Tibial nerve (tissue), 4 donors: ENCODE measurements at regions not wholly inside any gene's neighbourhood (a gene's known extent, or its start where the extent isn't known, plus 50 kb on each side); places are given as distances from the start of the nearest gene placed in this dataset.

Experiments
- DNase-seq, 2 donors: peaks; one replicate each; pipeline ENCODE4 v3.0.0-alpha.2; 2019; ENCODE audit warnings: low spot score in 2 of 2
- H3K27ac ChIP-seq, 4 donors: fragments of 200-600 bp; sonication (generic) in 3 of 4; one replicate each; pipeline ENCODE4 v1.5.1; 2017 to 2019; ENCODE audit warnings: mild to moderate bottlenecking in 1 of 4
- H3K27me3 ChIP-seq, 2 donors: fragments of 200-600 bp; sonication (generic) in 1 of 2; one replicate each; pipeline versions ENCODE4 v1.5.1 to v1.6.0; 2017 to 2019
- H3K36me3 ChIP-seq, 3 donors: fragments of 200-600 bp; sonication (generic); one replicate each; pipeline ENCODE4 v1.5.1; 2018 to 2019
- H3K4me1 ChIP-seq, 4 donors: fragments of 200-600 bp; sonication (generic) in 3 of 4; one replicate each; pipeline ENCODE4 v1.5.1; 2017 to 2019
- H3K4me3 ChIP-seq, 4 donors: fragments of 200-600 bp; sonication (generic) in 3 of 4; one replicate each; pipeline ENCODE4 v1.5.1; 2017 to 2019; ENCODE audit warnings: mild to moderate bottlenecking in 1 of 4, moderate library complexity in 1 of 4
- H3K9me3 ChIP-seq, 4 donors: fragments of 200-600 bp; sonication (generic) in 3 of 4; one replicate each; pipeline ENCODE4 v1.5.1; 2017 to 2019
- EP300 ChIP-seq, 2 donors: sonication (generic); formaldehyde crosslinking; IDR thresholded peaks; one replicate each; pipeline ENCODE4 v1.6.1; 2017; ENCODE audit warnings: antibody characterized with exemption in 2 of 2, mild to moderate bottlenecking in 1 of 2
- POLR2A ChIP-seq, 2 donors: fragments of 450-650 bp; IDR thresholded peaks; one replicate each; pipeline ENCODE4 v1.6.1; 2017; ENCODE audit warnings: antibody characterized with exemption in 2 of 2, mild to moderate bottlenecking in 2 of 2, moderate library complexity in 2 of 2
- WGBS, 2 donors: methylation state at CpG; one replicate each; pipeline ENCODE4 v1.1.5; 2018; 5-methylcytosine and 5-hydroxymethylcytosine counted together
- TF ChIP-seq, protein P1 (sequence below), 5 experiments: fragments of 200-600 bp in 3 of 5; fragments of 450-650 bp in 2 of 5; sonication (generic) in 3 of 5; IDR thresholded peaks; one replicate each; pipeline ENCODE4 v1.5.1; 2016 to 2019; ENCODE audit warnings: antibody characterized with exemption in 5 of 5, mild to moderate bottlenecking in 3 of 5, moderate library complexity in 2 of 5

DNA sequence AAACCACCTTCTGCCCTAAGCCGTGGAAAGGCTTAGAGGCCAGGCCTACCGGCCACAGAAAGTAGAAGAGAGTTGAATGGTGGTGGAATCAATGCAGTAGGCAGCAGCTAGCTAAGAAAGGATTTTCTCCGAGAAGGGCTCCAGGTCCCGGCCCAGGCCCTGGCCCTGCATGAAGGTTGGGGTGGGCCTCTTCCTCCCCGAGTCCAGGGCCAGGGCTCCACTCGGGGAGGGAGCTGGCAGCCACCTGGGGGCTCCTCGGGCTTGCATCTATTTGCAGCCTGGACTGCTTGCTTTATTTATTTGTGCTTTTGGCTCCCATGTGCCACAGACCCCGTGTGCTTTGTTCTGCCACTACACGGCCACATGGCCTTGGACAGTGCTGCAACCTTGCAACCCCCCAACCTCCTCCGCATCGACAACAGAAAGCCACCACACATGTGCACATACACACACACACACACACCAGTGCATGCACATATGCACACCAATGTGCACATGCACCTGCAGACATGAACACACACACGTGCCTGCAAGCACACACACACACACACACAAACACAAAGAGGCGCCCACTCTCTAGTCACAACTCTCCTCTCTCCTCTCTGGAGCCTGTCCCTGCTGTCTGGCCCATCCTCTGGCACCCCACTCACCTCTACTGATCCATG is 96.4 kb upstream of the TNRC6C start:
- 86 to 87% methylated on average over 13 of the region's 13 CpGs for WGBS, 2 donors
- no peak overlapping the region for H3K4me3 ChIP-seq
- TF ChIP-seq POLR2A (IDR thresholded peaks at IDR 0.05) = no peak
- no peak for TF ChIP-seq EP300 (IDR thresholded peaks at IDR 0.05)
- TF ChIP-seq, protein P1, sequence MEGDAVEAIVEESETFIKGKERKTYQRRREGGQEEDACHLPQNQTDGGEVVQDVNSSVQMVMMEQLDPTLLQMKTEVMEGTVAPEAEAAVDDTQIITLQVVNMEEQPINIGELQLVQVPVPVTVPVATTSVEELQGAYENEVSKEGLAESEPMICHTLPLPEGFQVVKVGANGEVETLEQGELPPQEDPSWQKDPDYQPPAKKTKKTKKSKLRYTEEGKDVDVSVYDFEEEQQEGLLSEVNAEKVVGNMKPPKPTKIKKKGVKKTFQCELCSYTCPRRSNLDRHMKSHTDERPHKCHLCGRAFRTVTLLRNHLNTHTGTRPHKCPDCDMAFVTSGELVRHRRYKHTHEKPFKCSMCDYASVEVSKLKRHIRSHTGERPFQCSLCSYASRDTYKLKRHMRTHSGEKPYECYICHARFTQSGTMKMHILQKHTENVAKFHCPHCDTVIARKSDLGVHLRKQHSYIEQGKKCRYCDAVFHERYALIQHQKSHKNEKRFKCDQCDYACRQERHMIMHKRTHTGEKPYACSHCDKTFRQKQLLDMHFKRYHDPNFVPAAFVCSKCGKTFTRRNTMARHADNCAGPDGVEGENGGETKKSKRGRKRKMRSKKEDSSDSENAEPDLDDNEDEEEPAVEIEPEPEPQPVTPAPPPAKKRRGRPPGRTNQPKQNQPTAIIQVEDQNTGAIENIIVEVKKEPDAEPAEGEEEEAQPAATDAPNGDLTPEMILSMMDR (IDR thresholded peaks at IDR 0.05) = no peak
- no peak overlapping the region for H3K27ac ChIP-seq
- DNase-seq = no peak
- H3K9me3 ChIP-seq = no peaks in the 10 kb centered on the region
- H3K4me1 ChIP-seq = peaks cover 0 to 20% (median 11%) of the 10 kb centered on the region in 4 donors
- no peaks in the 10 kb centered on the region for H3K36me3 ChIP-seq
- H3K27me3 ChIP-seq = no peaks in the 10 kb centered on the region

DNA sequence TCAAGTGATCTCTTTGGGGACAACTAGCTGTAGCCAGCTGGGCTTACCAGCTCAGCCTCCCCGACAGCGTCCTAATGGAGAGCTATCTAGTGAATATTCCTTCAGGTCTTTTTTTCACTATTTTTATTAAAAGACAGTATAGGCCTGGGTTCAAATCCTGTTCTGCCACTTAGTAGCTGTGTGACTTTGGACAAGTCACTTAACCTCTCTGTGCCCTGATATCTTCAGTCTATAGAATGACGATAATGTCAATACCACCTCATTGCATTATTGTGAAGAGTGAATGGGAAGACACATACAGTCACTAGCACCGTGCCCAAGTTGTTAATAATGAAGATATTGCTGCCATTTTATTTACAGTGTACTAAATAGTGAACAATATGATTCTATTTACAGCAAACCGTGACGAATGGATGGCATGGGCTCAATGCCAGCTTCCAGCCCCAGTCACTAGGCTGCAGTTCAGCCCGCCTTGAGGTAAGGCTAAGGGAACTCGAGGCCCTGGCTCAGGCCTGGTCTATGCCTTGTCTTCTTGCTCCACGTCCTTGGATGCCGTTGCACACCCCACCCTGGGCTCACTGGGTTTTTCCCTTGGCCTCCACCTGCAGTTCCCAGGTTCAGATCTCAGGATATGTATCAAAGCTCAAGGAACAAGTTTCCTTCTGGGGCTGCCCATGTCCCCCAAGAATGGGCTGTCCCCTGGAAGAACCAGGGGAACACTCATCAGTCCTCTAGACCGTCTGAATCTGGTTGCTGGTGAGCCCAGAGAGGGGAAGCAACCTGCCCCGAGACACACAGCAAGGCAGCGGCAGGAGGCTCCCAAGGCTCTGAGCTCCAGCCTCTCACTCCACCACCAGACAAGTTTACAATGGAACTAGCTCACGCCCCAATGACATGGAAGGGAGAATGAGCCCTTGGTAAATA is 95.4 kb upstream of the TNRC6C start:
- no peak for DNase-seq
- WGBS, 2 donors = 78 to 81% methylated on average over 14 of the region's 14 CpGs
- no peaks in the 10 kb centered on the region for H3K9me3 ChIP-seq
- H3K27ac ChIP-seq = peak overlapping the region in 1 of 4 donors; percentile 33
- peaks cover 0 to 20% (median 11%) of the 10 kb centered on the region in 4 donors for H3K4me1 ChIP-seq
- TF ChIP-seq EP300 (IDR thresholded peaks at IDR 0.05) (no peak), POLR2A (IDR thresholded peaks at IDR 0.05) (no peak)
- TF ChIP-seq, protein P1 (IDR thresholded peaks at IDR 0.05) = no peak
- H3K4me3 ChIP-seq = no peak overlapping the region
- H3K27me3 ChIP-seq = no peaks in the 10 kb centered on the region
- H3K36me3 ChIP-seq = no peaks in the 10 kb centered on the region

DNA sequence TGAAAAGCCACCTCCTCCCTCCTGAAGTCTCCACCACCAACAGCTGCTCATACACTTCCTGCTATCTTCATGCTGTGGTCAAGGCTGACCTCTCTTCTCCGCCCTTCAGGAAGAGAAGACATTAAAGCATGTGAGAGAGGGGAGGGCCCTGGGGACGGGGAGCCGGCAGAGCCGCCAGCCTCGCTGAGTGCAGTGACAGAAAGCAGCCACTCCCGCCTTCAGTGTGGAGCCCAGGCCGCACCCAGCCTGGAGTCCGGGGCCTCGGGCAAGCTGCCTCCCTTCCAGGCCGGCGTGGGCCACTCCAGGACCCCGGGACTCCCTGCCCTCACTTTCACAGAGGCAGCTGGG is 94.7 kb upstream of the TNRC6C start:
- peaks cover 0 to 20% (median 11%) of the 10 kb centered on the region in 4 donors for H3K4me1 ChIP-seq
- no peak for TF ChIP-seq POLR2A (IDR thresholded peaks at IDR 0.05)
- TF ChIP-seq EP300 (IDR thresholded peaks at IDR 0.05) = no peak
- peak overlapping the region in 2 of 4 donors; percentile 25 to 33 for H3K27ac ChIP-seq
- H3K4me3 ChIP-seq = no peak overlapping the region
- no peaks in the 10 kb centered on the region for H3K27me3 ChIP-seq
- no peaks in the 10 kb centered on the region for H3K9me3 ChIP-seq
- H3K36me3 ChIP-seq = no peaks in the 10 kb centered on the region
- no peak for DNase-seq
- 21 to 45% methylated on average over 10 to 12 of the region's 12 CpGs for WGBS, 2 donors

DNA sequence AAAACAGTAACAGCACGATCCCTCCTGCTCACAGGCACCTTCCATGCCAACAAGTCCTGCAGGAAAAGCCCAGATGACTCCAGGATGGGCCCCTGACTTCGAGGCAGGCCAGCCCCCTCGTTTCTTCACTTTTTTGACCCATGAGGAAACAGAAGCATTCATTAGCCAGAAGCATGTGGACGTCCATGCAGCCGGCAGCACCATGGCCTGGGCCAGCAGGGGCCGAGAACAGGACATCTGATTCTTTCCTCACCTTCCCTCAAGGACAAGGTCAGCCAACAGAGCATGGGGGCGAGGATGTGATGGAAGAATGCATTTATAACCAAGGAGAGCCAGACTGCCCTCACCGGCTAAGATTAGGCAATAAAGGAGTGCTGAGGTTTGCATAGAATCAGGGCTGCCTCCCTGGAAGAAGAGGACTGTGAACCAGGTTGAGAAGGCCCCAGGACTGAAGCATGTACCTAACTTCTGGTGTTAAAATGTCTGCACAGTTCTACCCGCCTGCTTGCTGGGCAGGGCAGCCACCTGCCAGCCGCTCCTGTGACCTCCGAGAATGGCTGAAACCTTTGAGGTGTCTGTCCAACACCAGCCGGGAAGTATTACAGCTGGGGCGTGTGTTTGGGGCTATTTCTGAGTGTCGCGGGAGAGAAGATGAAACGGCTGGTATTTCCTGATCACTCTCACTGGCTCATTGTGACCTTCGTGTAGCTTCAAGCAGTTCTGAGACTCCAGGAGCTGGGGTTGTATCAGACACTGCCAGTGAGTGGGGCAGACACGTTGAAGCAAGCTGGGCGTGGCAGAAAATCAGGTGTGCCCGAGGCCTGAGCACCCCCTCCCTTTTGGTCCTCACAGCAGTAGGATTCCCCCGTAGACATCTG is 94.0 kb upstream of the TNRC6C start:
- WGBS, 2 donors = 49 to 62% methylated on average over 21 of the region's 21 CpGs
- Histone ChIP-seq H3K4me1 (peaks cover 0 to 25% (median 14%) of the 10 kb centered on the region in 4 donors), H3K9me3 (no peaks in the 10 kb centered on the region), H3K36me3 (no peaks in the 10 kb centered on the region), H3K27ac (peak overlapping the region in 2 of 4 donors; percentile 25 to 33), H3K4me3 (no peak overlapping the region), H3K27me3 (no peaks in the 10 kb centered on the region)
- no peak for DNase-seq
- TF ChIP-seq, protein P1 (IDR thresholded peaks at IDR 0.05) = no peak
- no peak for TF ChIP-seq POLR2A (IDR thresholded peaks at IDR 0.05)
- no peak for TF ChIP-seq EP300 (IDR thresholded peaks at IDR 0.05)

DNA sequence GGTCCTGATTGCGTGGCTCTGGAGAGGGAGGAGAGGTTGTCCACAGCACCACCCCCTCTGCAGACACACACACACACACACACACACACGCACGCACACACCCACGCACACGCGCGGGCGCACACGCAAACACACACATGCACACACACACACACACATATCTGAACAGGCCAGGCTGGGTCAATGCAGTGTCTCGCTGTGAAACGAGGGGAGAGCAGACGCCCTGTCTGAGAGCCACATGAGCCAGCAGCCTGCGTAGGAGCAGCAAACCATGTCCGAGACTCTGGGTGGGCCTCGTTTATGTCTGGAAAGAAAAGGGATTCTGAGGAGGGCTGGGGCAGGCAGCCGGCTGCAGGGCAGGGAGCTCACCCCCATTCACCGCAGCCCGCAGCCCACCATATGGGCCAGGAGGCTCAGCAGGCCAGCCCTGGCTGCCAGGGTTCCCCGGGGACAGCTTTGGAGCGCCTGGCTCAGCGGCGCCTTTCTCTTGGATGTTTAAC is 93.3 kb upstream of the TNRC6C start:
- TF ChIP-seq, protein P1 (IDR thresholded peaks at IDR 0.05) = no peak
- TF ChIP-seq POLR2A (IDR thresholded peaks at IDR 0.05) (no peak), EP300 (IDR thresholded peaks at IDR 0.05) (no peak)
- 43 to 45% methylated on average over 18 to 19 of the region's 22 CpGs for WGBS, 2 donors
- Histone ChIP-seq H3K36me3 (no peaks in the 10 kb centered on the region), H3K4me3 (no peak overlapping the region), H3K27ac (no peak overlapping the region), H3K27me3 (no peaks in the 10 kb centered on the region), H3K9me3 (no peaks in the 10 kb centered on the region), H3K4me1 (peaks cover 0 to 27% (median 15%) of the 10 kb centered on the region in 4 donors)
- DNase-seq = no peak
